PC-9 (cell line): ENCODE measurements at regions not wholly inside any gene's neighbourhood (a gene's known extent, or its start where the extent isn't known, plus 50 kb on each side); places are given as distances from the start of the nearest gene placed in this dataset.

ENCODE experiments used
- EZH2 ChIP-seq: fragments of 200-600 bp; sonication (generic); IDR thresholded peaks from 2 replicates; pipeline ENCODE4 v1.8.0; 2017; ENCODE audit warnings: antibody characterized with exemption, low read depth
- TF ChIP-seq, protein P1 (sequence below): fragments of 200-600 bp; sonication (generic); conservative IDR thresholded peaks from 2 replicates; pipeline ENCODE4 v1.6.1; 2017; ENCODE audit warnings: mixed run types, antibody characterized with exemption, mild to moderate bottlenecking, moderate library complexity

DNA sequence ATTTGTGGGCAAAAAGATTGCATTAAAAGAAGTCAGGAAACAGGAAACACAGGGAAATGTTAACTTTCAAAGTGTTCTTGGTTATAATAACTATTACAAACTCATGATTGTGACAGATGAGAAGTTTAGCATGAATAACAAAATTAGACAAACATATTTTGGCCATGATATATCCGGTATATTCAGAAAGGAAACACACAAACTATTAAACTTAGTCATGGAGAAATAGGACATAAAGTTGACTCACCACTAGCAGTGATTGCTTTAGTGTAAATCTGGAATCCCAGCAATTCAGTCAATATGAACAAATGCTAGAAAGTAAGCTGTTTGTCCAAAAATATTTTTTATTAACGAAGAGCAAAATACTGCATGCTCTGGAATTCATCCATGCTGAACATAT, 1299.9 kb downstream of the C4orf33 start:
- TF ChIP-seq, protein P1, sequence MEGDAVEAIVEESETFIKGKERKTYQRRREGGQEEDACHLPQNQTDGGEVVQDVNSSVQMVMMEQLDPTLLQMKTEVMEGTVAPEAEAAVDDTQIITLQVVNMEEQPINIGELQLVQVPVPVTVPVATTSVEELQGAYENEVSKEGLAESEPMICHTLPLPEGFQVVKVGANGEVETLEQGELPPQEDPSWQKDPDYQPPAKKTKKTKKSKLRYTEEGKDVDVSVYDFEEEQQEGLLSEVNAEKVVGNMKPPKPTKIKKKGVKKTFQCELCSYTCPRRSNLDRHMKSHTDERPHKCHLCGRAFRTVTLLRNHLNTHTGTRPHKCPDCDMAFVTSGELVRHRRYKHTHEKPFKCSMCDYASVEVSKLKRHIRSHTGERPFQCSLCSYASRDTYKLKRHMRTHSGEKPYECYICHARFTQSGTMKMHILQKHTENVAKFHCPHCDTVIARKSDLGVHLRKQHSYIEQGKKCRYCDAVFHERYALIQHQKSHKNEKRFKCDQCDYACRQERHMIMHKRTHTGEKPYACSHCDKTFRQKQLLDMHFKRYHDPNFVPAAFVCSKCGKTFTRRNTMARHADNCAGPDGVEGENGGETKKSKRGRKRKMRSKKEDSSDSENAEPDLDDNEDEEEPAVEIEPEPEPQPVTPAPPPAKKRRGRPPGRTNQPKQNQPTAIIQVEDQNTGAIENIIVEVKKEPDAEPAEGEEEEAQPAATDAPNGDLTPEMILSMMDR: no peak
- no peak for TF ChIP-seq EZH2
